ENCODE measurements at regions not wholly inside any gene's neighbourhood (a gene's known extent, or its start where the extent isn't known, plus 50 kb on each side); places are given as distances from the start of the nearest gene placed in this dataset.

GRCh38 chr7:46150202-46150601, 229.1 kb upstream of the IGFBP3 start:
- TF ChIP-seq SIN3A (IDR thresholded peaks at IDR 0.05; ENCODE audit: borderline replicate concordance, insufficient read depth, low read length) (no peak), FOXP2 (optimal IDR thresholded peaks at IDR 0.05; ENCODE audit: borderline replicate concordance, extremely low read depth, extremely low read length, insufficient read depth) (no peak), TAF1 (IDR thresholded peaks at IDR 0.05; ENCODE audit: borderline replicate concordance, insufficient read depth, low read length) (no peak), REST (IDR thresholded peaks at IDR 0.05; ENCODE audit: insufficient read depth in 1 of 2, low read depth in 2 of 2, low read length in 2 of 2) (no peak), POLR2AphosphoS5 (IDR thresholded peaks at IDR 0.05; ENCODE audit: low read depth, low read length) (no peak)

GRCh38 chr7:46147871-46148270, 226.8 kb upstream of the IGFBP3 start:
- TF ChIP-seq POLR2AphosphoS5 (IDR thresholded peaks at IDR 0.05; ENCODE audit: low read depth, low read length) (no peak), REST (IDR thresholded peaks at IDR 0.05; ENCODE audit: insufficient read depth in 1 of 2, low read depth in 2 of 2, low read length in 2 of 2) (no peak), TAF1 (IDR thresholded peaks at IDR 0.05; ENCODE audit: borderline replicate concordance, insufficient read depth, low read length) (no peak)

DNA sequence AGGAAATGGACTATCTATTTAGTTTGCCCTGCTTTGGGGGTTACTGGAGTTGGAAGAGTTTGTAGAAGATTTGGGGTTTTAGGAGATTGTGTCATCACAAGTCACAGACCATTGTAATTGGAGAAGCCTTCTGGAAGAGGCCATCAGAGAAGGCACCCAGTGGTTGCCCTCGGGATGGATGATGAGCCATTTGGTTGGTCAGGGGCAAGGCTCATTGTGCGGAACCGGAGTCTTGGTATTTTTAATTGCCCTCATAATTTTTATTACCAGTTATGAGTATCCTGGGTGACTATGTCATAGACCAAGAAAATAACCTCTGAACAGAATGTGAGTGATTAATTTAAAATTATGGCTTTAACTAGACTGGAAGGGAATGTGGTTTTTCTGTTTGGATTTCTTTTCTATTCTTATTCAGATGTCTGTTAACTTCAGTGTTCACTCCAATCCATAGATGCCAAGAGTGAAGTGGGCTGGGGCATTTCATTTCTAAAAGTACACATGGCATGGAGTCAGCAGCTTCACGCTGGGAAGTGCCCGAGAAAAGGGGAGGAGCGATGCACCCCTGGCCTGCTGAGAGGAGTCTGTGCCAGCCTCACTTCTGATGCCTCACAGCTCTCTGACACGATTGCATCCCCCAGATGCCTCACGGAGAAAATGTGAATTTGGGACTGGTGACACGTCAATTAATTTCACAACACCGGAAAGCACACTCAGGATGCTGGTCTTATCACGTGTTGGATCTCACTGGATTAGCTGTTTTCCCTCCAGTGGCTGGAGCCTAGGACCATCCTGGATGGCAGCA, 225.6 kb upstream of the IGFBP3 start:
- no peak for TF ChIP-seq TAF1 (IDR thresholded peaks at IDR 0.05; ENCODE audit: borderline replicate concordance, insufficient read depth, low read length)
- TF ChIP-seq REST (IDR thresholded peaks at IDR 0.05; ENCODE audit: insufficient read depth in 1 of 2, low read depth in 2 of 2, low read length in 2 of 2), result 0 out of 4 replicates have a peak, but pooled peaks of 1 of the 2 experiments have one; percentile 10

DNA sequence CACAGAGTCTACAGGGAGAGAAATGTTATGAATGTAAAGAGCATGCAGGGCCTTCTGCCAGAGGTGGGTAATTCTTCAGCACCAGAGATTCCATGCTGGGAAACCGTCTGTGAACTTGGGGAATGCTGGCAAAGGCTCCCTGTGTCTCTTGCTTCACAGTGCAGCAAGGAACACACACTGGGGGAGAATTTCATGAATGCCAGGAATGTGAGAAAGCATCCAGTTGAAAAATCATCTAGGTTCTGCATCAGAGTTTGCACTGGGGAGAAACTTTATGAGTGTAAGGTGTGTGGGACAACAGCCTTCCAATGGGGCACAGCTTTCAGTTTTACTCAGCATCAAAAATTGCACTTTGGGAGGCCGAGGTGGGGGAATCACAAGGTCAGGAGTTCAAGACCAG, 224.3 kb upstream of the IGFBP3 start:
- TF ChIP-seq SIN3A (IDR thresholded peaks at IDR 0.05; ENCODE audit: borderline replicate concordance, insufficient read depth, low read length), result no peak
- TF ChIP-seq REST (IDR thresholded peaks at IDR 0.05; ENCODE audit: insufficient read depth in 1 of 2, low read depth in 2 of 2, low read length in 2 of 2), result no peak
- no peak for TF ChIP-seq TAF1 (IDR thresholded peaks at IDR 0.05; ENCODE audit: borderline replicate concordance, insufficient read depth, low read length)
- TF ChIP-seq POLR2AphosphoS5 (IDR thresholded peaks at IDR 0.05; ENCODE audit: low read depth, low read length), result no peak
- TF ChIP-seq FOXP2 (optimal IDR thresholded peaks at IDR 0.05; ENCODE audit: borderline replicate concordance, extremely low read depth, extremely low read length, insufficient read depth), result no peak
